HG02623 (cell line): ENCODE measurements at regions not wholly inside any gene's neighbourhood (a gene's known extent, or its start where the extent isn't known, plus 50 kb on each side); places are given as distances from the start of the nearest gene placed in this dataset.
A peak's percentile ranks its signal among the peaks of the same experiment; 100 is the strongest.
"Not testable (repeated sequence)": the region's sequence is repeated elsewhere in the genome, so short reads cannot be mapped to it uniquely, and the experiment has no call there.

Experiments
- ATAC-seq: cut with Tn5 transposase; IDR thresholded peaks from one replicate; pipeline ENCODE4 v1.9.1; 2021; ENCODE audit warnings: moderate library complexity; ENCODE audit not compliant: unreplicated experiment

- ATAC-seq: peak; percentile 82
These were observed 129.6 kb downstream of the NBPF8 start for GRCh38 chr1:120544434-120544833.

GRCh38 chr1:120550335-120550734 lies 135.5 kb downstream of the NBPF8 start:
- not testable (repeated sequence) for ATAC-seq

DNA sequence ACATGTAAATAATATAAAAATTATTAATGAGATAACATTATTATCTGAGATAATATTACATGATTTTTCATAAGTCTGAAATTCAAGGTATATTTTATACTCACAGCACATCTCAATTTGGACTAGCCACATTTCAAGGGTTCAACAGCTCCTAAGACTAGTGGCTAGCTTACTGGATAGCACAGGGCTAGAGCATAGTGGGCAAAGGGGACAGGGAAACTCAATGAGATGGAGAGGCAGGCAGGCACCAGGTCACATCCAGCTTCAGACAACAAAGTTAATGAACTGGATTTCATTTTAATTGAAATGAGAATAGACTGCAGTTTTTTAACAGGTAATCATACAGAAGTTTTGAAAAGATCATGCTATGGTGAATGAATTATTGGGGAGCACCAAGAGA lies 137.4 kb downstream of the NBPF8 start:
- not testable (repeated sequence) for ATAC-seq

GRCh38 chr1:120557605-120558302 lies 142.9 kb downstream of the NBPF8 start:
- ATAC-seq: not testable (repeated sequence)

GRCh38 chr1:120558303-120559060 lies 143.6 kb downstream of the NBPF8 start:
- peak; percentile 85 for ATAC-seq

- ATAC-seq: not testable (repeated sequence)
These were observed 146.9 kb downstream of the NBPF8 start for GRCh38 chr1:120561767-120562166.

DNA sequence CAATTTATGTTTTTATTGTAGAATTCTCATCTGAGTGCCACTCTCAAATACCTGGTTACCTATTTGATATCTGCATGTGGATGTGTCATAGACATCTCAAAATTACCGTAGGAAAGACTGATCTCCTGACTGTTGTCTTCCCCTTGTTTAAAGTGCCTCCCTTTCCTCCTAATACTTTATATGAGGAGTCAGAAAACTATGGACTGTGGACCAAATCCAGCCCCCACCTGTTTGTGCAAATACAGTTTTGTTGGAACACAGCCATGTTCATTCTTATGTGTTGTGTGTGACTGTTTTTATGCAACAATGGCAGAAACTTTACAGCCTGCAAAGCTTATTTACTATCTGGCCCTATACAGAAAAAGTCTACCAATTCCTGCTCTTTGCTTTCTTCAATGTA lies 150.6 kb downstream of the NBPF8 start:
- not testable (repeated sequence) for ATAC-seq

DNA sequence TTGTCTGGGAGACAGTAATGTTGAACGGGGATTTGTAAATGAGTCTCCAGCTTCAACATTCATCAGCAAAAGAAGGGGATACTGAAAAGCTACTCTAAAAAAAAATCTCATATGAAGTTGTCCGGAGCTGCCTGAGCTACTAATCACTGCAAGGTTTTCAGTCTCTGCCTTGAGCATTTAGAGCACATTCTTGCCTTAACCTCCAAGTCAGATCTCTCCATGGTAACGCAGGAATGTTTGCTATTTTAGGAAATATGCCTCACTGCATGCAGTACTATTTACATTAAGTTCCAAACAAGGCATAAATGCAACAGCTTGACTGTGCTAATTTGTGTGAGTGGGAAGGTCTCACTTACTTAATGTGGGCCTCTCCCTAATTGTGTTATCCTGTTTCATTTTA lies 152.8 kb downstream of the NBPF8 start:
- not testable (repeated sequence) for ATAC-seq

DNA sequence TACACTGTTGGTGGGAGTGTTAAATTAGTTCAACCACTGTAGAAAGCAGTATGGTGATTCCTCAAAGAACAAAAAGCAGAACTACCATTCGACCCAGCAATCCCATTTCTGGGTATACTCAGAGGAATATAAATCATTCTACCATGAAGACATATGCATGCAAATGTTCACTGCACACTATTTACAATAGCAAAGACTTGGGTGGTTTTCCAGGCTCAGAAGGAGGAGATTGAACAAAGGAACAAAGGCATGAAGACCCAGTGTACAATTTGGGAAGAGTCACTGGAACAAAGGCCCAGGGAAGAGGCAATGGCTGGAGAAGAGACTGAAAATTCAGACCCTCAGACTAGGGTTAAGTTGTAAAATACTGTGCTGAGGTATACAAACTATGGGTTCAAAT lies 148.5 kb upstream of the NBPF26 start:
- ATAC-seq: not testable (repeated sequence)

- ATAC-seq: not testable (repeated sequence)
These were observed 141.6 kb upstream of the NBPF26 start for GRCh38 chr1:120582135-120582534.

- not testable (repeated sequence) for ATAC-seq
These were observed 137.7 kb upstream of the NBPF26 start for GRCh38 chr1:120586053-120586452.

DNA sequence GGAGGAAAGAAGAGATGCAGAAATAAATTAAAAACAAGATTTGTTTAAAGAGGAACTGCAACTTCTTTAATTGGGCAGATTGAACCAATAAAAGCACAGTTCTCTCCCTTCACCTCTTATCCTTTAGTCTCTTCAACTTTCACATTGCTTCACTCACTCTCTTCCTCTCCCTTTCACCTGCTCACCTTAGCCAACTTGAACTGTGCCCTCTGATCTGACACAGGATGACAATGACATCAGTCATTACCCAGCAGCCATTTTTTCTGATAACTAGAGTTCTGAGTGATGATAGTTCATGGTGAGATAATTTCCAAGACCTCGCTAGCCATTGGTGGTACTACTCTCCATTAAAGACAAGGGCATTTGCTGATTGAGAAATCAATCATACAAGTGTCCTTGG lies 134.9 kb upstream of the NBPF26 start:
- not testable (repeated sequence) for ATAC-seq

DNA sequence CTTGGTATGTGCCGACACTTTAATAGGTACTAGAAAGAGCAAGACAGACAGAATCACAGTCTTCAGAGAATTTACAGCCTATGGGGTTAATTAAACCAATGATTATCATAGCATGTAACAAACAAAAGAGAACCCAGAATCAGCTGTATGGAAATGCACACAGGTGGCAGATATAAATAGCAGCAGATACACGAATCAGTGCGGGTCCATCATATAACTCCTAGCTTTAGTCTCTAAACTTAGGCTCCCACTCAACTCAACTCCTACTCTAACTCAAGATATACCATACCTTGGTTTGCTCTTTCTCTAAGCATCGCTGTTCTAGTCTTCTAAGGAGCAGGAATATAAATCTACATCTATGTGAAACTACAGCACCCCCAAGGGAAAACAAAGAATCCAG lies 132.0 kb upstream of the NBPF26 start:
- not testable (repeated sequence) for ATAC-seq

DNA sequence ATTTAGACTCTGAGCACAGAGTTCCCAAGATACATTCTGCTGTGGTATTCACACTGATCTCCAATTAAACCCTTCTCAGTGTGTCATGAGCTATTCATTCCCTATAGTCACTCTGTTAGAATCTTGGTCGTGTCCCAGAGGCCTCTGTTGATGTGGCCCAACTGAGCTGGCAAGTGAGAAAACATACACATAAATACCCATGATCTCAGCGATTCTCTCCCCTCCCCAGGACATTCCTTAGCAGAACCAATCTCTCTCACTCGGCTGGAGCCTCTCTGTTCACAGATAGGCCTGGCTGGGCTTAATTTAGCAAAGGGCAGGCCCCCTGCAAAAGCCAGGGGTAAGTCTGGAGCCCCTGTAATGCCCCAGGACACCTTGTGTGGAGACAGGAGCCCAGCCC lies 130.8 kb upstream of the NBPF26 start:
- ATAC-seq: not testable (repeated sequence)

- not testable (repeated sequence) for ATAC-seq
These were observed 130.1 kb upstream of the NBPF26 start for GRCh38 chr1:120593648-120594047.

GRCh38 chr1:120598331-120598951 lies 125.3 kb upstream of the NBPF26 start:
- ATAC-seq: not testable (repeated sequence)

GRCh38 chr1:120599511-120599910 lies 124.2 kb upstream of the NBPF26 start:
- ATAC-seq: not testable (repeated sequence)

GRCh38 chr1:120600442-120601041 lies 123.2 kb upstream of the NBPF26 start:
- not testable (repeated sequence) for ATAC-seq

GRCh38 chr1:120607882-120608281 lies 115.9 kb upstream of the NBPF26 start:
- ATAC-seq: not testable (repeated sequence)

- ATAC-seq: not testable (repeated sequence)
These were observed 115.3 kb upstream of the NBPF26 start for GRCh38 chr1:120608314-120609014.
